Hematopoietic multipotent progenitor cell treated with erythropoietin and hydrocortisone succinate and interleukin-3 and kit ligand, for 8 days (in vitro differentiated cells): ENCODE measurements at regions not wholly inside any gene's neighbourhood (a gene's known extent, or its start where the extent isn't known, plus 50 kb on each side); places are given as distances from the start of the nearest gene placed in this dataset.

ENCODE experiments used
- DNase-seq: peaks from one replicate; pipeline ENCODE4 v3.0.0-alpha.2; 2015

DNA sequence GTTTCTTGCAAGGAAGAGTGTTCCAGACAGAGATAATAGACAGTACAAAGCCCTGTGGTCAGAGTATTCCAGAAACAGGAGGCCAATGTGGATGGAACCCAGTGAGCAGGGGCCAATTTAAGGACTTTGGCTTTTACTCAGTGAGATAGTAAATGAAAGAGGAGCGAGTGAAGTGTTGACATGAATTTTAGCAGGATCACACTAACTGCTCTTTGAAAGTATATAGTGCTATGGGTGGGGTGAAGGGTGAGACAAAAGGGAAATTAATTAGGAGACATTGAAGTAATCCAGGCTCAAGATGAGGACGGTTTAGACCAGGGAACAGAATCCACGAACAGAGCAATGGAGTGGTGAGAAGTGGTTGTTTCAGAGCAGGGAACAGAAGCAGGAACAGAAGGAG lies 62.2 kb upstream of the TES start:
- no peak for DNase-seq

DNA sequence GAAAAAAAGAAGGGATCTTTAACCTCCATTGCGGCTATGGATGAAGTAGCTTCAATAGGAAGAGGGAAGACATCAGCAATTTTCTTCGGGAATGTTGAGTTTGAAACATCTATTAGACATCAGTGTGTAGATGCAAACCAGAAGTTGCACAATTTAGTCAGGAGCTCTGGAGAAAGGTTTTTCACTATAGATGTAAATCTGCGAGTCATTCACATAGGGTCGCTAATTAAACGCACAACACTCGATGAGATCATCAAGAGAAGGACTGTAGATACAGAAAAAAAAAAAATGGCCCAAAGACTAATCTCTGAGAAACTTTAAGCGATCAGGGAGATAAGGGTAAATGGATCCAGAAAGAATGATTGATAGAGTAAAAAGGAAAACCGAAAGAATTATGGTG lies 61.7 kb upstream of the TES start:
- no peak for DNase-seq

DNA sequence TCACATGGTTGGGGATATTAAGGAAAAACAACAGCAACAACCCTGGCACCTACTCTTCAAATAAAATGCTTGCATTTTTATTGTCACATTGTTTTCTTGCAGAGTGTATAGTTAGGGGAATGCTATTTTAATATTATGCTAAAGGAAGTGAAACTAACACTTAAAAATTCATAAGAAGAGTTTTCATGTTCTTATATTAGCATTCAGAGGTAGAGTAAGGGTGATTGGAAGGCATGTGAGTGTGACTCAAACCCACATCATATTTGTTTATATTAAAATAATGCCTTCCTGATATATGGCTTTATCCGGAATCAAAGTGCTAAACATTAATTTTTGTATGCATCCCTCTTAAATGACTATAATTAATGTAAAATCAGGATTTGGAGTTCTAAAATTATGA lies 59.8 kb upstream of the TES start:
- no peak for DNase-seq

DNA sequence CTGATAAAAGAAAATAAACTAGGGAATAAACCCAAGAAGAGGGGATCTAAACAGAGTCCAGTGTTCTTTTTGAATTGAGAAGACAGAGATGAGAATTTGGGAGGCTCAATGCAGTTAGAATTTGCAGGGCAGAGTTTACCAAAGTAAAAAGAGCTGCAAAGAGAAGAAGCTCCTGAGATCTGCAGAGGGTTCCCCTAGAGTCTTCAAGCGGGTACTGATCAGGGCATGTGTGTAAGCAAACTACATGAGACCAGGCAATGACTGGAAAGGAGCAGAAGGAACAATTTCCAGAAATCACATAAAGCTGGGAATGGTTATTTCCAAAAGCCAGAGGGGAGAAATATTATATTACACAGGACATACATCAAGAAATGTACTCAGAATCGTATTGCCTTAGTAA lies 58.1 kb upstream of the TES start:
- DNase-seq: no peak

DNA sequence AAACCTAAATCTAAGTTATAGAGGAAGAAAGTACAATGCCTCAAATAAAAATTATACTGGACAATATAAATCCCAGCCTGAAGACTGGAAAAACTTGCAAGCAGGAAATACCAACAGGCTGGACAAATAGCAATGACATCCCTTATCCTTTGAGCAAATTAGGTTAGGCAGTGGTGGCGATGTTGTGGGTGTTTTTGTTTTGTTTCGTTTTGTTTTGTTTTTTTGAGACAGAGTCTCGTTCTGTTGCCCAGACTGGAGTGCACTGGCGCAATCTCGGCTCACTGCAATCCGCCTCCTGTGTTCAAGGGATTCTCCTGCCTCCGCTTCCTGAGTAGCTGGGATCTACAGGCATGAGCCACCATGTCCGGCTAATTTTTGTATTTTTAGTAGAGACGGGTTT lies 57.3 kb upstream of the TES start:
- DNase-seq: no peak

DNA sequence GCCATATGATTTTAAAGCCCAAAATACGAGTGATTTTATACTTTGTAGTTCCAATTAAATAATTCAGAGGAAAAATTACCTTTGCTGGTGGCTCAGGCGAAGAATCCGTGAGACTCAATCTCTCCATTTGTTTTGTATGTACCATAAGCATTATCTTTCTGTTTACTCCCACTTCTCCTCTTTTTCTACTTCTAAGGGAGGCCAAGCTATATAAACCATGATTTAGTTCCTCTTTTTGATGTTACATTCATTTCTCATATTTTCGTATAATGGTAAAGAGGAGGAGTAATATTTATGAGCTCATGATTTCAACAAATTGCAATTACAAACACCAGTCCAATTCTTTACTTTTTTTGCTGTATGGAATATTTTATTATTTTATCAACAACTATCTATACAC lies 50.6 kb upstream of the TES start:
- no peak for DNase-seq
